A673 (cell line): ENCODE measurements at regions not wholly inside any gene's neighbourhood (a gene's known extent, or its start where the extent isn't known, plus 50 kb on each side); places are given as distances from the start of the nearest gene placed in this dataset.
"Not testable (repeated sequence)": the region's sequence is repeated elsewhere in the genome, so short reads cannot be mapped to it uniquely, and the experiment has no call there.

Experiments used
- BruUV-seq: library from RNA; stranded (reverse); fragments of 400-500 nt; replicated peaks from 2 replicates; lab custom pipeline; 2021; lab: Mats Ljungman, UMichigan
- CTCF ChIA-PET: fragments of 300-600 bp; sonication (Branson Sonifier 250); formaldehyde crosslinking; loops from one replicate; lab custom pipeline; 2022; ENCODE audit warnings: antibody characterized with exemption; lab: Charles Lee
- POLR2A ChIA-PET: fragments of 300-600 bp; sonication (Branson Sonifier 250); formaldehyde crosslinking; loops from one replicate; lab custom pipeline; 2022; ENCODE audit warnings: antibody characterized with exemption; ENCODE audit not compliant: low non-redundant PET; lab: Charles Lee
- DNase-seq: peaks from one replicate; pipeline ENCODE4 v3.0.0-alpha.2; 2015; ENCODE audit warnings: low spot score
- H3K27ac ChIP-seq: fragments of 200-600 bp; sonication (generic); 2 replicates; pipeline ENCODE4 v1.5.1; 2016; ENCODE audit warnings: mixed run types, low read depth, mild to moderate bottlenecking, mixed read lengths, antibody characterized with exemption, low read length; ENCODE audit not compliant: poor library complexity, severe bottlenecking
- H3K27me3 ChIP-seq: fragments of 200-600 bp; sonication (generic); replicated peaks from 2 replicates; pipeline ENCODE4 v1.6.1; 2017; ENCODE audit warnings: mixed run types, low read depth, mild to moderate bottlenecking, mixed read lengths, antibody characterized with exemption, low read length; ENCODE audit not compliant: insufficient read depth, poor library complexity
- H3K36me3 ChIP-seq: fragments of 200-600 bp; sonication (generic); 2 replicates; pipeline ENCODE4 v1.6.1; 2016; ENCODE audit warnings: mixed run types, mild to moderate bottlenecking, mixed read lengths, antibody characterized with exemption, low read length; ENCODE audit not compliant: insufficient read depth, poor library complexity, severe bottlenecking
- H3K4me1 ChIP-seq: fragments of 200-600 bp; sonication (generic); 2 replicates; pipeline ENCODE4 v1.6.1; 2017; ENCODE audit warnings: mixed run types, mild to moderate bottlenecking, mixed read lengths, antibody characterized with exemption, low read length; ENCODE audit not compliant: insufficient read depth, poor library complexity, severe bottlenecking
- H3K4me3 ChIP-seq: fragments of 200-600 bp; sonication (generic); 2 replicates; pipeline ENCODE4 v1.5.1; 2016; ENCODE audit warnings: low read depth, mixed run types, mild to moderate bottlenecking, mixed read lengths, low read length; ENCODE audit not compliant: poor library complexity, severe bottlenecking
- H3K9me3 ChIP-seq: fragments of 200-600 bp; sonication (generic); 2 replicates; pipeline ENCODE4 v1.6.1; 2016; ENCODE audit warnings: mixed run types, low read depth, mild to moderate bottlenecking, mixed read lengths, antibody characterized with exemption, low read length; ENCODE audit not compliant: poor library complexity, severe bottlenecking
- CTCF ChIP-seq: fragments of 300-800, 200-600 bp; sonication (generic); conservative IDR thresholded peaks from 2 replicates; pipeline ENCODE4 v1.5.1; 2017; ENCODE audit warnings: low read depth, mild to moderate bottlenecking, antibody characterized with exemption, low read length, moderate library complexity, mixed read lengths
- EZH2 ChIP-seq: fragments of 200-600 bp; sonication (generic); IDR thresholded peaks from 2 replicates; pipeline ENCODE4 v1.6.1; 2017; ENCODE audit warnings: borderline replicate concordance, low read depth, mild to moderate bottlenecking, mixed read lengths, antibody characterized with exemption, low read length; ENCODE audit not compliant: poor library complexity, severe bottlenecking
- intact Hi-C: fragments of 100-400 bp; cut with micrococcal nuclease; formaldehyde crosslinking; loops from one replicate; pipeline ENCODE4 v1.10.0; 2022; ENCODE audit not compliant: unreplicated experiment

GRCh38 chrX:43278440-43278839, 377.7 kb upstream of the MAOA start:
- Histone ChIP-seq H3K27ac (no peak overlapping the region), H3K36me3 (no peaks in the 10 kb centered on the region), H3K9me3 (peaks cover 9% of the 10 kb centered on the region), H3K4me1 (no peaks in the 10 kb centered on the region), H3K27me3 (no peaks in the 10 kb centered on the region), H3K4me3 (no peak overlapping the region)
- BruUV-seq, result no TSS peak
- intact Hi-C loops, result no loop called here
- CTCF ChIA-PET, result no interaction called here
- POLR2A ChIA-PET, result no interaction called here
- TF ChIP-seq CTCF (no peak), EZH2 (no peak)
- no peak for DNase-seq

- BruUV-seq, result no TSS peak
- H3K4me3 ChIP-seq, result no peak overlapping the region
- TF ChIP-seq EZH2 (no peak), CTCF (no peak)
- no peaks in the 10 kb centered on the region for H3K4me1 ChIP-seq
- H3K9me3 ChIP-seq, result peaks cover 5% of the 10 kb centered on the region
- ChIA-PET POLR2A (no interaction called here), CTCF (no interaction called here)
- intact Hi-C loops, result no loop called here
- no peaks in the 10 kb centered on the region for H3K36me3 ChIP-seq
- no peak overlapping the region for H3K27ac ChIP-seq
- no peak for DNase-seq
- H3K27me3 ChIP-seq, result no peaks in the 10 kb centered on the region
These were observed 376.7 kb upstream of the MAOA start for GRCh38 chrX:43279341-43279808.

GRCh38 chrX:43283187-43283586, 372.9 kb upstream of the MAOA start:
- ChIA-PET POLR2A (no interaction called here), CTCF (no interaction called here)
- Histone ChIP-seq H3K36me3 (no peaks in the 10 kb centered on the region), H3K27me3 (no peaks in the 10 kb centered on the region), H3K9me3 (no peaks in the 10 kb centered on the region), H3K4me1 (no peaks in the 10 kb centered on the region), H3K4me3 (no peak overlapping the region), H3K27ac (no peak overlapping the region)
- intact Hi-C loops, result no loop called here
- no peak for TF ChIP-seq EZH2
- no peak for TF ChIP-seq CTCF
- BruUV-seq, result no TSS peak
- no peak for DNase-seq

- H3K27ac ChIP-seq, H3K4me1 ChIP-seq, DNase-seq, BruUV-seq, H3K4me3 ChIP-seq, H3K9me3 ChIP-seq, H3K36me3 ChIP-seq, POLR2A ChIA-PET, intact Hi-C loops, H3K27me3 ChIP-seq, CTCF ChIA-PET: not testable (repeated sequence)
These were observed 344.5 kb upstream of the MAOA start for GRCh38 chrX:43311625-43312024.
